SU-DHL-6 (cell line): ENCODE measurements at regions not wholly inside any gene's neighbourhood (a gene's known extent, or its start where the extent isn't known, plus 50 kb on each side); places are given as distances from the start of the nearest gene placed in this dataset.

ENCODE experiments used
- CTCF ChIP-seq: fragments of 200-600 bp; sonication (generic); IDR thresholded peaks from one replicate; pipeline ENCODE4 v1.5.1; 2017; ENCODE audit warnings: antibody characterized with exemption, mild to moderate bottlenecking, low read length, moderate library complexity; ENCODE audit not compliant: insufficient read depth, poor library complexity, severe bottlenecking
- EZH2phosphoT487 ChIP-seq: fragments of 200-600 bp; sonication (generic), shearing (Covaris generic); conservative IDR thresholded peaks from 2 replicates; pipeline ENCODE4 v1.6.1; 2018; ENCODE audit warnings: mild to moderate bottlenecking, antibody characterized with exemption, low read length, moderate library complexity, mixed read lengths

DNA sequence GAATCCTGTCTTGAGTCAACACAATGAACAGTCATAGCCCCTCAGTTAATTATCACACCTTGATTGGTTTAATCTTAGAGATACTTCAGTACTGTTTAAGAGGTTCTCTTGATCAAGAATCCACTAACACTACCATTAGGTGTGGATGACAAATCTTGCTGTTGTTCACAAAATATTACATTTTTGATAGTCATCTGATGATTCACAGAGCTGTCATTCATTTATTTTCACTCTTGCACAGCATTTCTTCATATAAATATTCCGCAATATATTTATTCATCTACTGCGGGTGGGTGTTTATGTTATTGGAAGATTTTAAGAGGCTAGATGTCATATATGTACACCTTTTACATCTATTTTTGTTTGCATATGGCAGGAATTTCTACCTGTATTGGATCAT, 1138.1 kb upstream of the PRKX start:
- TF ChIP-seq CTCF (no peak), EZH2phosphoT487 (no peak)
